ENCODE measurements at regions not wholly inside any gene's neighbourhood (a gene's known extent, or its start where the extent isn't known, plus 50 kb on each side); places are given as distances from the start of the nearest gene placed in this dataset.

- POLR2A ChIA-PET = no interaction called here
- Histone ChIP-seq H3K36me3 (ENCODE audit: control insufficient read depth in 2 of 2, insufficient read depth in 1 of 2, low read length in 2 of 2) (no peaks in the 10 kb centered on the region), H3K27ac (ENCODE audit: extremely low read depth, low read depth, low read length) (no peak overlapping the region), H3K9me3 (ENCODE audit: control insufficient read depth, insufficient read depth, low read depth, low read length) (no peaks in the 10 kb centered on the region), H3K4me3 (ENCODE audit: low read depth, low read length) (no peak overlapping the region), H3K4me1 (ENCODE audit: control insufficient read depth, insufficient read depth, low read length) (no peaks in the 10 kb centered on the region)
- CTCF ChIA-PET = no interaction called here
- no peak for TF ChIP-seq ZNF549 (tag by site-specific recombination; IDR thresholded peaks at IDR 0.05)
- no peak for TF ChIP-seq KLF17 (tag by site-specific recombination; IDR thresholded peaks at IDR 0.05)
- no peak for TF ChIP-seq ZNF132 (tag by site-specific recombination; IDR thresholded peaks at IDR 0.05; ENCODE audit: borderline replicate concordance)
- TF ChIP-seq ZNF23 (tag by site-specific recombination; IDR thresholded peaks at IDR 0.05; ENCODE audit: borderline replicate concordance) = no peak
- no peak for TF ChIP-seq TCF7L2 (IDR thresholded peaks at IDR 0.05; ENCODE audit: borderline replicate concordance, low read depth, low read length)
- TF ChIP-seq ZNF776 (tag by site-specific recombination; IDR thresholded peaks at IDR 0.05; ENCODE audit: borderline replicate concordance) = no peak
- TF ChIP-seq ZNF18 (tag by site-specific recombination; IDR thresholded peaks at IDR 0.05) = no peak
- TF ChIP-seq ZNF24 (tag by site-specific recombination; IDR thresholded peaks at IDR 0.05) = no peak
- TF ChIP-seq INSM2 (tag by site-specific recombination; IDR thresholded peaks at IDR 0.05) = no peak
- no peak for TF ChIP-seq ZNF311 (tag by site-specific recombination; IDR thresholded peaks at IDR 0.05; ENCODE audit: borderline replicate concordance)
- no peak for TF ChIP-seq ZEB2 (tag by site-specific recombination; IDR thresholded peaks at IDR 0.05)
- TF ChIP-seq ZNF645 (tag by site-specific recombination; IDR thresholded peaks at IDR 0.05) = no peak
- TF ChIP-seq ZNF280D (tag by site-specific recombination; IDR thresholded peaks at IDR 0.05) = no peak
- no peak for TF ChIP-seq ZNF19 (tag by site-specific recombination; IDR thresholded peaks at IDR 0.05; ENCODE audit: low read depth)
- no peak for TF ChIP-seq GFI1B (tag by site-specific recombination; IDR thresholded peaks at IDR 0.05)
These were observed 384.6 kb upstream of the CD180 start for GRCh38 chr5:67581203-67581602.

- POLR2A ChIA-PET = no interaction called here
- H3K4me3 ChIP-seq (ENCODE audit: low read depth, low read length) = no peak overlapping the region
- no peaks in the 10 kb centered on the region for H3K4me1 ChIP-seq (ENCODE audit: control insufficient read depth, insufficient read depth, low read length)
- no peak overlapping the region for H3K27ac ChIP-seq (ENCODE audit: extremely low read depth, low read depth, low read length)
- H3K9me3 ChIP-seq (ENCODE audit: control insufficient read depth, insufficient read depth, low read depth, low read length) = no peaks in the 10 kb centered on the region
- no peaks in the 10 kb centered on the region for H3K36me3 ChIP-seq (ENCODE audit: control insufficient read depth in 2 of 2, insufficient read depth in 1 of 2, low read length in 2 of 2)
- CTCF ChIA-PET = no interaction called here
- no peak for TF ChIP-seq ZFHX2 (tag by site-specific recombination; conservative IDR thresholded peaks at IDR 0.05)
- no peak for TF ChIP-seq ZNF155 (tag by site-specific recombination; IDR thresholded peaks at IDR 0.05)
- no peak for TF ChIP-seq ZNF394 (tag by site-specific recombination; IDR thresholded peaks at IDR 0.05; ENCODE audit: borderline replicate concordance)
- no peak for TF ChIP-seq ZNF660 (tag by site-specific recombination; IDR thresholded peaks at IDR 0.05)
- TF ChIP-seq ZNF175 (tag by site-specific recombination; IDR thresholded peaks at IDR 0.05) = no peak
- no peak for TF ChIP-seq CTCF (tag by site-specific recombination; IDR thresholded peaks at IDR 0.05)
- no peak for TF ChIP-seq ZNF843 (tag by site-specific recombination; IDR thresholded peaks at IDR 0.05)
- no peak for TF ChIP-seq ZNF501 (tag by site-specific recombination; IDR thresholded peaks at IDR 0.05)
- no peak for TF ChIP-seq ZNF184 (tag by site-specific recombination; IDR thresholded peaks at IDR 0.05)
- no peak for TF ChIP-seq ZNF350 (tag by site-specific recombination; IDR thresholded peaks at IDR 0.05)
- no peak for TF ChIP-seq ZBTB7A (tag by site-specific recombination; IDR thresholded peaks at IDR 0.05; ENCODE audit: low read depth)
- no peak for TF ChIP-seq ZEB2 (tag by site-specific recombination; IDR thresholded peaks at IDR 0.05)
- no peak for TF ChIP-seq ZFP41 (tag by site-specific recombination; IDR thresholded peaks at IDR 0.05; ENCODE audit: borderline replicate concordance)
These were observed 381.4 kb upstream of the CD180 start for GRCh38 chr5:67578011-67578410.

All from HEK293 (cell line).